ENCODE measurements at regions not wholly inside any gene's neighbourhood (a gene's known extent, or its start where the extent isn't known, plus 50 kb on each side); places are given as distances from the start of the nearest gene placed in this dataset.

DNA sequence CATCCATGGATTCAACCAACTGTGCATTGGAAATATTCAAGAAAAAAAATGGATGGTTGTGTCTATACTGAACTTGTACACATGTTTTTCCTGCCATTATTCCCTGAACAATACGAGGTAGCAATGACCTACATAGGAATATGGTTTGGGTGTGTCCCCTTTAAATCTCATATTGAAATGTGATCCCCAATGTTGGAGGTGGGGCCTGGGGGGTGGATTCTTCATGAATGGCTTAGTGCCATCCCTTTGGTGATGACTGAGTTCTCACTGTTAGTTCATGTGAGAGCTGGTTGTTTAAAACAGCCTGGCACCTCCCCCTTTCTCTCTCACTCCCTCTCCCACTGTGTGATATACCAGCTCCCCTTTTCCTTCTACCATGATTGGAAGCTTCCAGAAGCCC is 139.8 kb upstream of the BACH2 start:
- no peak for DNase-seq (ENCODE audit: low read depth in 3 of 3, low spot score in 2 of 3)

GRCh38 chr6:90435207-90435899 is 138.7 kb upstream of the BACH2 start:
- no peak for DNase-seq (ENCODE audit: low read depth in 3 of 3, low spot score in 2 of 3)

DNA sequence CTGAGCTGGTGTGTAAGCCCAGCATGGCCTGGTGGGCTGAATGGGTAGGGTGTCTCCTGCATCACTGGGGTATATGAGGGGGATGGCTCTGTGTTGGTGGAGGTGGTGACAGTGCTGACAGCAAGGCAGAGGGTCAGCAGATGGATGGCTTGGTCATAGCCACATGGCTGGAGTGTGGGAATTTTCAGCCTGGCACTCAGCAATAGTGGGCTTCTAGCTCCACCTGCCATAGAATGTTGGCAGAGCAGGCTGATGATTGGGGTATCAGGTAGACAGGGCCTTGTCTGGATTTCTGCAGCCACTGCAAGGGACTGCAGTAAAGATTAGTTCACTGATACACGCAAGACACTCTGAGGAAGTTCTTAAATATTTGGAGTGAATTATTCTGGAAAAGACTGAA is 137.5 kb upstream of the BACH2 start:
- no peak for DNase-seq (ENCODE audit: low read depth in 3 of 3, low spot score in 2 of 3)

DNA sequence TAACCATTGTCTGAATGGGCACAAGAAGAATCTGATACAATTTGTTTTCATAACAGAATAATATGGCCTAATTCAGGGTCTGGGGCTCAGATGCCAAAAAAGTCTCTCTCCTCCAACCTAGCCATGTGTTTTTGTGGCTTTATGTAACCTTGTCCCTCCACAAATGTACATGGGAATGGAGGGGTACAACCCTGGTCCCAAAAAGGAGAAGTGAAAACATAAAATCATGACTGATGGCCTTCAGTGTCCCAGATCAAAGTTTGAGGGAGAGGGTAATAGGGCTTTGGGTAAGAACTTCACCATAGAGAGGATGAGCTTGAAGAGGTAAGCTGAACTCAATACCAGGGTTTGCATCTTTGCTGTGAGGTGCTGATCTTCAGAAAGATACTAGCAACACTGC is 136.3 kb upstream of the BACH2 start:
- DNase-seq (ENCODE audit: low read depth in 3 of 3, low spot score in 2 of 3): no peak

GRCh38 chr6:90432041-90432775 is 135.6 kb upstream of the BACH2 start:
- no peak for DNase-seq (ENCODE audit: low read depth in 3 of 3, low spot score in 2 of 3)

- no peak for DNase-seq (ENCODE audit: low read depth in 3 of 3, low spot score in 2 of 3)
Observed at GRCh38 chr6:90431576-90431975, 134.9 kb upstream of the BACH2 start.

- no peak for DNase-seq (ENCODE audit: low read depth in 3 of 3, low spot score in 2 of 3)
Observed at GRCh38 chr6:90429713-90430112, 133.1 kb upstream of the BACH2 start.

DNA sequence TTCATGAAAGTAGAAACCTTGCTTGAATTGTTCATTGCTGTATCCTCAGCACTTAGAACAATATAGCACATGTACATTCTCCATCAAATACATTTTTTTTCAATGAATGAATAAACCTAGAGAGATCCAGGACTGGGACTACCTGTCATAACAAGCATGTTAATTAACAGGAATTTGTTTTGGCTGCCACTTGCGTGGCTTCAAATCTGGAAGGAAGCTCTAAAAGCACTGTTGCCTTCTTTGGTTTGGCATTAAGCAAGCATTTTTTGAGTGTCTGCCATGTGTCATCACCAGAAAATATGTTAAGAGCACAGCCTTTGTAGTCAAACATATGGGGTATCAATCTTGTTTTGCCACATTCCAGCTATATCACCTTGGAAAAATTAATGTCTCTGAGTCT is 131.9 kb upstream of the BACH2 start:
- no peak for DNase-seq (ENCODE audit: low read depth in 3 of 3, low spot score in 2 of 3)

- no peak for DNase-seq (ENCODE audit: low read depth in 3 of 3, low spot score in 2 of 3)
Observed at GRCh38 chr6:90425161-90425641, 128.6 kb upstream of the BACH2 start.

GRCh38 chr6:90424580-90424979 is 127.9 kb upstream of the BACH2 start:
- no peak for DNase-seq (ENCODE audit: low read depth in 3 of 3, low spot score in 2 of 3)

DNA sequence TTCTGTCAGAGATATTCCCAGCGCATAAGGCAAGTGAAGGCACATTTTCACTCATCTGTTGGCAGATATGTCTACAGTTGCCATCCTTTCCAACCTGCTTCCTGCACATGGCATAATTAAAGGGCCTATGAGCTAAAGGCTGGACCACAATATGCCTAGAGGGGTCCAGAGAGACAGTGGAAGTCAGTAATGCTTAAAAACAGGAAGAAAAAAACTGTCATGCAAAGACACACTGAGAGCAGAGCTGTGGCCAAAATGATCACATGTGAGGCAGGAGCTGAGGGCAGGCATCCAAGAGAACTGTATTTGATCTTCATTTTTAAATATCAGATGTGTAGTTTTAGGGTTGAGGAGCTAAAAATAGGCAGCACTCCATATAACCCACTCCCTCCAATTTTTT is 125.0 kb upstream of the BACH2 start:
- no peak for DNase-seq (ENCODE audit: low read depth in 3 of 3, low spot score in 2 of 3)

GRCh38 chr6:90420500-90420899 is 123.9 kb upstream of the BACH2 start:
- DNase-seq (ENCODE audit: low read depth in 3 of 3, low spot score in 2 of 3): no peak

GRCh38 chr6:90417385-90417784 is 120.7 kb upstream of the BACH2 start:
- no peak for DNase-seq (ENCODE audit: low read depth in 3 of 3, low spot score in 2 of 3)

DNA sequence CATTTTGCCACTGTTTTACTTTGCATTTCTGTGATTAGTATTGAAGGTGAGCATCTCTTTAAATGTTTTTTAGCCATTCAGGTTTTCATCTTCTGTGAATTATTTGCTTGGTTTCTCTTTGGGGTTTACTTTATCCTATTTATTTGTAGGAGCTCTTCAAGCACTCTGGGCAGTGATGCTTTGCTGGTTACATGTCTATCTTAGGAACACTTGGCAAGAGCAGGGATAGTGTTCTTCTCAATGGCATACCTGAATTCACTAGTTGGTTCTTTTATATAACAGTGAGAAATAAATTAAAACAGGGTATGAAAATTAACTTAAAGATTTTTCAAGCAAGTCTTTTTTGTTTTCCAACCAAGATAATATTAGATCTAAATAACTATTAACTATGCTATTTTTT is 119.7 kb upstream of the BACH2 start:
- no peak for DNase-seq (ENCODE audit: low read depth in 3 of 3, low spot score in 2 of 3)

- DNase-seq (ENCODE audit: low read depth in 3 of 3, low spot score in 2 of 3): no peak
Observed at GRCh38 chr6:90415178-90415577, 118.5 kb upstream of the BACH2 start.

GRCh38 chr6:90414352-90414751 is 117.7 kb upstream of the BACH2 start:
- no peak for DNase-seq (ENCODE audit: low read depth in 3 of 3, low spot score in 2 of 3)

DNA sequence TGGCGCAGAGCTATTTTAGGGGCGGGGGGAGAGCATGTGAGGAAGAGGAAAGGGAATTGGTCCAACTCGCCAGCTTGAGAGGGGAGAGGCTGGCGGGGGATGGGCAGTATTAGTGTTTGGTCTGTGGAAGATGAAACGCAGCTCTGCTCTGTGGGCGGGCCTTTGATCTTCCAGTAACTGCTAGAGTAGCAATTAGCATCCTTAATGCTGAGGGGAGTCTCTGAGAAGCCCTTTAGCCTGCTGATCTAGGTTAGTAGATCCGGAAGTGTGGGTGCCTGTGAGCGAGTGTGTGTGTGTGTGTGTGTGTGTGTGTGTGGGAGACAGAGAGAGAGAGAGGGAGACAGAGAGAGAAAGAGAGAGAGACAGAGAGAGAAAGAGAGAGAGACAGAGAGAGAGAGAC is 117.2 kb upstream of the BACH2 start:
- DNase-seq (ENCODE audit: low read depth in 3 of 3, low spot score in 2 of 3): peak; percentile 41 to 52 (median 47)

DNA sequence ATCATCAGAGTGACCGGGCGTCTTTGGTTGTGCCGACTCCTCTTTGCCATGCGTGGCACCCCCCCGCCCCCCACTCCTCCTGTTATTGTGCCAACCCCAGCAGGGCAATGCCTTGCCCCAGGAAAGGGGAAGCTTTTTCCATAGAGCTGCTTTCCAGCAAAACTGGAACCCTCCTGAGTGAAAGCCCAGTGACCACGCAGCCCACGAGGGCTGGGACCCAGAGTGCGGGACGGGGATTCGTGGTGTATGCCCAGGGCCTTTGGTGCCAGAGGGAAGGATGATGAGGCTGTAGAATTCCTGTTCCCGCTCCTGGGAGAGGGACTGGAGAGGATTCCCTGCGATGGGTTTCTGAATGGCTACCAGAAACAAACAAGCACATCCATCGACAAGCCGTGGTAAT is 116.8 kb upstream of the BACH2 start:
- no peak for DNase-seq (ENCODE audit: low read depth in 3 of 3, low spot score in 2 of 3)

GRCh38 chr6:90412538-90413369 is 116.1 kb upstream of the BACH2 start:
- no peak for DNase-seq (ENCODE audit: low read depth in 3 of 3, low spot score in 2 of 3)

- no peak for DNase-seq (ENCODE audit: low read depth in 3 of 3, low spot score in 2 of 3)
Observed at GRCh38 chr6:90411292-90411781, 114.7 kb upstream of the BACH2 start.

- no peak for DNase-seq (ENCODE audit: low read depth in 3 of 3, low spot score in 2 of 3)
Observed at GRCh38 chr6:90409700-90410099, 113.1 kb upstream of the BACH2 start.

Data from right renal cortex interstitium (tissue), 3 donors.